ENCODE measurements at regions not wholly inside any gene's neighbourhood (a gene's known extent, or its start where the extent isn't known, plus 50 kb on each side); places are given as distances from the start of the nearest gene placed in this dataset.
A peak's percentile ranks its signal among the peaks of the same experiment; 100 is the strongest.
"Not testable (repeated sequence)": the region's sequence is repeated elsewhere in the genome, so short reads cannot be mapped to it uniquely, and the experiment has no call there.

DNA sequence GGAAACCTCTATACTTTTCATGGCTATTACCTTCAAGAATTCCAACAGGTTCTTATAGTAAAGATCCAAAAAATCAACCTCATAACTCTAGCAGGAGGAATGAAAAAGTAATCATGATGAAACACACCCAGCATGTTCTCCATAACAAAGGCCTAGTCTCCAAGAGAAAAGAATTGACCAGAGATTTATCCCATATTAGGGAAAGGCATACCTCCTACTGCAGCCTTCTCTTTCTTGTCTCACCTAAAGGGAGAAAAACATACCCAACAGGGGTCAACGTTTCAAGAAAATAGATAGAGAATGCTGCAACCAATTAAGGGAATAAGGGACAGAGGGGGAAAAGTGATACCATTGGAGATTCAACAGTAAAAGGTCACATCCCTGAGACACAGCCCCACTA lies 262.5 kb downstream of the FRK start:
- DNase-seq: no peak

DNA sequence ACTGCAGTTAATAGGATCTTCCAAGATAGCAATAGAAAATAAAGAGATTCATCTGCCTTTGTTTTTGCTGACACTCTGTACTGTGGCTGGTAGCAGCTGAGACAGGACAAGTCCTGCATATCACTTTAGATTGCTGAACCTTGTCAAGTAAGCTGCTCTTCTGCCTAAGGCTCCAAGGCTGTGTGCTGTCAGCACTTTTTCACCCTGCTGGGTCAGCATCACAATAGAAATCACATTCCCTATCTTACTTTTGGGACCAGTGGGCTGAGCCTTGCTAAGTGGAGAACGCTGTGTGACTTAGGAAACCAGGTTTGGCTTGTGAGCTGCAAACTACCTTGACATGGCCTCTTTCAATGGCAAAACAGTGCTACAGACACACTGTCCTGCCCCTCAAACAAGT lies 263.9 kb downstream of the FRK start:
- DNase-seq: no peak

DNA sequence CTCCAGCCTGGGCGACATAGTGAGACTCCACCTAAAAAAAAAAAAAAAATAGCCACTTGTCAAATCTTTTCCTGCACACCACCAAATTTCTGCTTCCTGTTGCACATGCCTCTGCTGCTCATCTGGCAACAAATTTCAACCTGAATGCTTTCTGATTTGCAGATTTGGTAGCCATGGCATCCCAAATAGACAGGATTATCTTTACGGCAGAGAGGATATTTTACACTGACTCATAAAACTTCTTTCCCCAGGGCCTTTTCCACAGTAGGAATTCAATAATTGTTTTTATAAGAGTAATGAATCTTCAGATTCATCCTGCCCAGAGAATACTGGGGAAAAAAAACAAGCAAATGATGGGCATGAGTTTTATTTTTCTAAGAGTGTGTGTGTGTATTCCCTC lies 264.6 kb downstream of the FRK start:
- DNase-seq: peak; percentile 8

DNA sequence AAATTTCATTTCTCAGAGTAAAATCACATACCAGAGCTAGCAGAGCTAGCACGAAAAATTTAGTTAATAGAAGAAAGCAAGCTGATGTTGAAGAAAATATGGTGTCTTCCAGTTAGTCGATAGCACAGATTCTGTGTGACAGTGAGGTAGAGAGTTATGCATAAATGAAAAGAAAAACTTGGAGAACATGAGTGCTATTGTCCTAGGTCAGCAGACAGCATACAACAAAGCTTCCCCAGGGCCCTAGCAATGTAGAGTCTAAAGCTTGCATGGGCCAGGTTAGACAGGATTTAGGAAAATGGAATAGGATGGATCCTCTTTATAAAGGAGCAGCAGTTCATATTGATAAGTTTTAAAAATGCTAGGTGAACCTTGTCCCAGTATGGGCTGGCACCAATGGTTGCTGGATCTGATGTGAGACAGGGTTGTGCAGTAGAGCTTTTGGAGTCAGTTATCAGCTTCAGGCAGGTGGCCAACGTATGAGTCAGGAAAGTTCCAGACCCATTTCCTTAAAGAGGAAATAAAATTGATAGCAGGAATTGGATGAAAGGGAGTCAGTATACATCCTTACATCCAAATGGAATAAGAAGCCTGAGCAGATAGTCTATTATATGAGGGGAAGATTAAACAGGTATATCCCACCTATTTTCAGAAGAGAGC lies 277.2 kb downstream of the FRK start:
- no peak for DNase-seq

DNA sequence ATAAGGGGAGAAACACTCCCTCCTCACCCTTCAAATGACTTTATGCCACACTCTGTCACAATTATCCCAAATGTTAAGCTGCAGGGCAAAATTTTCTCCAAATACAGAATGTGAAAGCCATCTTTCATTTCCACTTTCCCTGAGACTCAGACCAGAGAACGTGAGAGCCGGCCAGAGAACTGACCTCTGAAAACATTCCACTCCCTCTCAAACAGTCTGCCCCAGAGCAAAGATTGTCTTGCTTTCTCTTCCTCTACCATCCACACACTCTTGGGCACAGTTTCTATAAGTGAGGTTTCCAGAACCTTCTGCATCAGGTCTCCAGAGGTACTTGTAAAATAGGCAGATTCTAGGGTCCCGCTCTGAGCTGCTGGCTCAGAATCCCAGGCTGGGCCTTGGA lies 278.1 kb downstream of the FRK start:
- DNase-seq: no peak

DNA sequence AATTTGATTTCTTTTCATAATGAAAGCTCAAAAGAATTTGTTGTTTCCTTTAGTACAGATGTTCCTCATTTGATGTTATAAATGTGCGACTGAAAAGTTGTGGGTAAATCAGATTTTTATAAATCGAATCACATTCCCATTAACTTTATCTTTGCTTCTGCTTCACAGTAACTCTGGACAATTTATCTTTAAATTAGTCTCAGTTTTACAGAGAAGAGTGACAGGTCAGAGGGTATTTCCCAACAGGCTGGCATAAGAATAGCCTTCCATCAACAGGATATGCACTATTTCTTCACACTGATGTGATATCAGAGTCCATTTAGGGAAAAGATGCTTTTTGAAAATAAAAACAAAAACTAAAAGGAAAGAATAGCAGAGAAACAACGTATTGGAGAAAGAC lies 286.9 kb downstream of the FRK start:
- no peak for DNase-seq

DNA sequence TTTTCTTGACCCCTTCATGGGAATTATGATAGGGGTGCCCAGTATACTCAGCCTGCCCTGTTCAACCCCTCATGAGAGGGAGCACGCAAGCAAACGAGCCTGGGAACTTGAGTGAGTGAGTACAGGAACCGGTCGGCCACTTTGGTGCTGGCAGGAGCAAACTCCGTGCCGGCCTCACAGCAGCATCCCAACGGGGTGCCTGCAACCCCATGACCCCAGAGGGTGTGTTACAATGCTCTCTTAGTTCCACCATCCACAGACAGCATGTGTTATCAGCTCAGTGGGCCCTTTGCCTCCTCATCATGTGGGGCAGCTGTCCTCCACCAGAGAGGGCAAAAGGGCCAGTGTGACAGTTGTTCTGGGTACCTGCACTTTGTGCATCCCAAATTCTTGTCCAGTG lies 289.8 kb downstream of the FRK start:
- DNase-seq: no peak

DNA sequence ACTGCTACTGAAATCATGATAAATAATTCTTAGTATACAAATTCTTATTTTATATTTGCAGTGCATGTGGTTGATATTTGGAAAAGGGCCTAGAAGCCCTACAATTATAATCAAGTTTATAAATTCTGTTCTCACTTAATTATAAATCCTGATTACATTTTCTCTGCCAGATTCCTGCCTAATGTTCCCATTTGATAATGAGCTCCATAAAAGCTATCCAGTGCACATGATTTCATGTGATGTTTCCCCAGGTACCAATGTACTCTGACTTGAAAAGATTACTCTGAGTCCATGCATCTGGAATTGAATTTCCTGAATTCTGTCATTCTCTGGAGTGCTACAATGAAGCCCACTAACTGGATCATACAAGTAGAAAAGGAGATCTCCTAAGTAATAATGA lies 292.2 kb downstream of the FRK start:
- DNase-seq: no peak

DNA sequence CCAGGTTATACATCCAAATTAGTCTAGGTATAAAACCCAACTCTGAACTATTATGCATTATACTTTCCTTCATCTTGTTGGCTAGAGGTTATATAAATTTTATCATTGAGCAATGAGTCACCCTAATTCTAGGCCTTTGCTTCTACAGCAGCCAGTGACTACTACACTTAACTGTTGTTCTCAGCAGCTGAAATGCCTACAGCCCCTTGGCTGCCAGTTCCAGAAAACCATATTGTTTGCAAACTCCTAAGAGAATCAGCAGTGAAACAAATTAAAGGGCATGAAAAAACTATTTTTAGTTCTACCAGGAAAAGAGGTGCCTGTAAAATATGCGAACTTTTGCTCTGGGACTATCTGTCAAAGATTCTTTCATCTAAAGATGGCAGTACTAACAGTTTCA lies 292.8 kb downstream of the FRK start:
- no peak for DNase-seq

DNA sequence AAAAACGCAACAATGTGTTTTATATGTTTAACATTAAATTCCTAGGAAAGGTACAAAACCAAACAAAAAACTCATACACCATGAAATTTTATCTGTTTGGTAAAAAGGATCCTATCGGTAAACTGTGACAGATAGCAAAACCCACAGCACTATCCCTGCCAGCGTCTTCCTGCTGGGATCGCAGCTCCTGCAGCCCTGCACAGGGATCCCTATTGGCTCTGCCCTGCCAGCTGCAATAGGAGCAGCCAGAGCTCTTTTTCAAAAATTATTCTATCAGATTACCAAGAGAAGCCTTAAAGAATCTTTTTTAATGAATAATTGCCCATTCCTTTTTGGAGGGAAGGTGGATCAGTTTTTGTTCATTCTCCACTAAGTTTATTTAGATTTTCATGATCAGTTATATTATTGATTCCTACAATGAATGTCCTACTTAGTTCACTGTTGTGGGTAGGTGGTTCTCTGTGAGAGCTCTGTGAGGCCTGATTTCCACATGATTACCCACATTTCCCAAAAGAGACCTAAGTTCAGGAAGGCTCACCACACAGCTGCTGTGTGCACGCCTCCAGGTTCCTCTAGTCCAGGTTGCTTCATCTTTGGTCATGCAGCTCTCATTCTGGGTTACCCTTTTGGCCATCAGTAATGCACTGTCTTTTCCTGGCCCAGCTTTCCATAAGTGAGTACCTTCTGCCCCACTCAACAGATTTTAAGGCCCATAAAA lies 293.8 kb downstream of the FRK start:
- DNase-seq: no peak

DNA sequence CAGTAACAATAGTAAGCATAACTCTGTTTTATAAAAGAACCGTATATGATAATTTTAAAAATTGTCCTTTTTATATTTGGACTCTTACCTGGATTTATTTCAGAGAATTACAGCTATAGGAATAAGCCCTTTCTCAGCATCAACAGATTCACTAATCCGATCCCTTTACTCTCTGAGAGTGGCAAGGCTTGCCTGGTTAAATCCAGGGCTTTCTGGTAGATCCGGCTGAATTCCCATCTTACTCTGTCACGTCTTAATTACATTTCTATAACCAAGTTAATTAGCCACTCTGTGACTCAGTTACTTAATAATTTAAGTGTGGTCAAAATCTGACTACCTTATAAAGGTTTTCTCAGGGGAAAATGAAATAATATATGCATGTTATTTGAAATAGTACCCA lies 294.7 kb downstream of the FRK start:
- DNase-seq: no peak

DNA sequence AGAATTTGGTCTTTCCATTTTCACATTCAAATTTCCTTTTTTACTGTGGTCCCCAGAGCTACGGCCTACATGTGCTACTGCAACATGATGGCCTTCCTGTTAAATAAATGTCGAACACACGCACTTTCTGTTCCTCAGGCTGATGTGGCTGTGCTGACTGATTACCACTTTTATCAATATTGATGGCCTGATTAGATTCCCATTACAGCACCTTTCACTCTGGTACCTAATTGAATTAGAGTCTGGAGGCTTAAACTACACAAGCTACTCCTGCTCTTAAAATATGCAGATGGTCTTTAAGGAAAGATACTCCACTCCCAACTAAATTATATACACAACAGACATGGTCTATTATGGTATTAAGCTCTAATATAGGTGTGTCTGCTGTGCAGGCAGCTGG lies 301.6 kb downstream of the FRK start:
- no peak for DNase-seq

DNA sequence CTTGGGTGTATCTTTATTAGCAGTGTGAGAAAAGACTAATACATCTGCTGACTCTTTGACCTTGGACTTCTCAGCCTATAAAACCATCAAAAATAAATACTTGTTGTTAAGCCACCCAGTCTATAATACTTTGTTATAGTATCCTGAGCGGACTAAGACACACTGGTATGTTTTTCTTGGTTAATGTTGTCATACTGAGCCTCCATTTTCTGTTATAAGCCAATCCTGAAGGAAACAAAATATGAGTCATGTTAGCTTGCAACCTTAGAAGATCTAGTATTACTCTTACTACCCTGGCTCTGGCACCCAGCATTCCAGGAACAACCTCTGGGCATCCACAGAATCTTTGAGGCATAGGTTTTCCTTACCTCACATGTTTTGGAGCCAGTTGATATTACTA lies 307.2 kb downstream of the FRK start:
- DNase-seq: peak; percentile 34

DNA sequence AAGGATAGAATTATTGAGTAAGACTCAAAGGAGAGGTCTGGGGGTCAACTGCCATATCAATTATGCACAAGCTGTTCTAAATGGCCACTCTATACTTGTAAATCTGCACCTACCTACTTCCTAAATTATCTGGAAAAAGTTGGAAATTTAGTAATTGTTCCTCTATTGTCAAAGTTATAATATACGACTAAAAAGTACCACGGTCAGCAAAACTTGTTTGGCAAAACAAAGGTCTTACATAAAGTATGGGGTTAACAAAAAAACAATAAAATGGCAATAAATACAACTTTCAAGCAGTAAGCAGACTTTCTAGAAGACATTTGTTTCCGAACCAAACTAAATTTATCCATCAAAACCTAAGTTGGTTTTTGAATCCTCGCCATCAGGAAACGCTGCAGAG lies 309.7 kb downstream of the FRK start:
- DNase-seq: no peak

DNA sequence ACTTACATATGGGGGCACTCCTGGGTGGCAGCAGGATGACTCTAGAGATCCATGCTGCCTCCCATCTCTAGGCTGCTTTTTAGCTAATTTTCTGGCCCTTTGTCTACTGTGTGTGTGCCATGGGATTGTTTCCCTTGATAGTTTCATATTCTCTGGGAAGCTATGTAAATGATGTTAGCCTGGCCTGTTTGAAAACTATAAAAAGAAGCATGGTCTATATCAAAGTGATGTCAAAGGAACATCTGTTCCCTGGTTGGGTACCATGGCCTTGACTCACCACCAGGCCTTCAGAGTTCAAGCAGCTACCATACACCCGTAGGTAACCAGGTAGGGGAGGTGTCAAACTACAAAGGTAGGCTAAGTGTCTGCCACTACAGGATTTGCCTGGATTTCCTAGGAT lies 310.4 kb downstream of the FRK start:
- DNase-seq: no peak

DNA sequence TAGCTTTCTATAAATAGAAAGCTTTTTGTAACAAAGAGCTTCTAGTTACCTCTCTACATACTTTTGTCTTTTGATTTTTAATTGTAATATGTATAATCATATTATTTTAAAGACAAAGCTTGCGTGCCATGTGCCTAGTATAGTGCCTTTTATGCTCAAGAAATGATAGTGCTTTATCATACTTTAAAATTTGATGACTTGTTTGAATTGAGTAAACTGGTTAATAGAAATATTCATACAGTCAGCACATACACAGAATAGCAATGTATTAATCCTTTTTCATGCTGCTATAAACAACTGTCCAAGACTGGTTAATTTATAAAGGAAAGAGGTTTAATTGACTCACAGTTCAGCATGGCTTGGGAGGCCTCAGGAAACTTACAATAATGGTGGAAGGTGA lies 313.0 kb downstream of the FRK start:
- DNase-seq: no peak

DNA sequence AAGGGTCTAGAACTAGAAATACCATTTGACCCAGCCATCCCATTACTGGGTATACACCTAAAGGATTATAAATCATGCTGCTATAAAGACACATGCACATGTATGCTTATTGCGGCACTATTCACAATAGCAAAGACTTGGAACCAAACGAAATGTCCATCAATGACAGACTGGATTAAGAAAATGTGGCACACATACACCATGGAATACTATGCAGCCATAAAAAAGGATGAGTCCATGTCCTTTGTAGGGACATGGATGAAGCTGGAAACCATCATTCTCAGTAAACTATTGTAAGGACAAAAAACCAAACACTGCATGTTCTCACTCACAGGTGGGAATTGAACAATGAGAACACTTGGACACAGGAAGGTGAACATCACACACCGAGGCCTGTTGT lies 314.1 kb downstream of the FRK start:
- DNase-seq: not testable (repeated sequence)

DNA sequence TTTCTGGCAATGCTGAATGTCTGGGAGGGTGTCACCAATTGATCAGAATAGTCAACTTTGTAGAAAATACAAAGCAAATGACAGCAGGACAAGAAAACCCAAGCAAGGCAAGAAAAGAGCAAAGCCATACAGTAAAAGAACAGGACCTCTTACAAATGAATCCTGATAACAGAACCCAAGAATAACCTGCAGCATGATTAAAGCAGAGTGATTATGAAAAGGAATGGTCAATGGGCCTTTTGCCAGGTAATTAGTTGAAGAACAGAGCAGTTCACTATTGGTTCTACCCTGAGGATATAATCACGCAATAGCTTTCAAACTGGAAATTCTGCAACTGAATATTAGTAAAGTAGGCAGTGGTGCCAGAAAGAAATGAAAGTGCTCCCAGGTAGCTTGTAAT lies 319.8 kb downstream of the FRK start:
- DNase-seq: no peak

DNA sequence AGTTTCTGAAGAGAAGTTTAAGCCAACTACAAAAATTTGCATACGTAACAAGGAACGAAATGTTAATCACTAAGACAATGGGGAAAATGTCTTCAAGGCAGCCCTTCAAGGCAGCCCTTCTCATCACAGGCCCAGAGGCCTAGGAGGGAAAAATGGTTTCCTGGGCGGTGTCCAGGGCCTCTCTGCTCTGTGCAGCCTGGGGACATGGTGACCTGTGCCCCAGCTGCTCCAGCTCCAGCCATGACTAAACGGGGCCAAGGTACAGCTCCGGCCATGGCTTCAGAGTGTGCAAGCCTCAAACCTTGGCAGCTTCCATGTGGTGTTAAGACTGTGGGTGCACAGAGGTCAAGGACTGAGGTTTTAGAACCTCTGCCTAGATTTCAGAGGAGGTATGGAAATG lies 325.1 kb downstream of the FRK start:
- DNase-seq: no peak

DNA sequence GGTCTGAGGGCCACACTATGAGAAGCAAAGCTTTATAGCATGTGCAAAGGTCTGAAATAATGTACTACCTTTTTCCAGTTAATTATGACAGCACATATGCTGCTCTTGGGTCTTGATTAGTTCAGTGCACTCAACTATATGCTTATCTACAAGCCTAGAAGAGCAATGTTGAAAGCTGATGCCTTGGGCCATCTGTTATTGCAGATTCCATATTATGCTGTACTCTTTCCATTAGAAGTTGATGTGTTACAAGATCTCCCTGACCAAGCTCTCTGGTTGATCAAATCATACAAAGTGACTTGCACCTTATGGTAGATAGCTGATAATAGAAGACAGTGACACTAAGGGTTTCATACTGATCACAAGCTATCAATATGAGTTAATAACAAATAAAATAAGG lies 327.3 kb downstream of the FRK start:
- no peak for DNase-seq

DNA sequence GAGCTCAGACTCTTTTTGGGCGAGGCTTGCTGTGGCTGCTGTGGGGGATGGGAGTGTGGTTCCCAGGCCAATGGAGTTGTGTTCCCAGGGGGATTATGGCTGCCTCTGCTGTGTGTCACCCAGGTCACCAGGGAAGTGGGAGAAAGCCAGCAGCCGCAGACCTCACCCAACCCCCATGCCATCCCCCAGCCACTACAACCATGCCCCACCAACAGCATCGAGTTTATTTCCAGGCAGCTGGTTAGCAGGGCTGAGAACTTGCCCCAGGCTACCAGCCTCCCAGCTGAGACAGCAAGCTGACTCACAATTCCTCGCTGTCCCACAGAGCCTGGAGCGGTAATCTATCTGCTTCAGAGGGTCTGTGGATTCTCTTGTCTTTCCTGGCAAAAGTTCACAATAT lies 331.7 kb downstream of the FRK start:
- no peak for DNase-seq

DNA sequence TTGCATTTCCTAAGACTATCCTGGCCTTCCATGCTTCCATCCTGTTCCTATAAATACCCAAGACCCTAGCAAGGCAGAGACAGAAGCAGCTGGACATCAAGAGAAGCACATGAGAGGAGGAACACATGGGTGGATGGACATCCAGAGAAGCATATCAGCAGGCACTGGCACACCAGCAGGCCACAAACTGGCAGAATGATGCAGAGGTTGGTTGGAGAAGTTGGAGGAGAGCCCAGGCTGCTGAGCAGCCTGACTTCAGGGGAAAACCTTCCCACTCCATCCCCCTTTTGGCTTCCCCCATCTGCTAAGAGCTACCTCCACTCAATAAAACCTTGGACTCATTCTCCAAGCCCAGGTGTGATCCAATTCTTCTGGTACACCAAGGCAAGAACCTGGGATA lies 332.5 kb downstream of the FRK start:
- DNase-seq: no peak

DNA sequence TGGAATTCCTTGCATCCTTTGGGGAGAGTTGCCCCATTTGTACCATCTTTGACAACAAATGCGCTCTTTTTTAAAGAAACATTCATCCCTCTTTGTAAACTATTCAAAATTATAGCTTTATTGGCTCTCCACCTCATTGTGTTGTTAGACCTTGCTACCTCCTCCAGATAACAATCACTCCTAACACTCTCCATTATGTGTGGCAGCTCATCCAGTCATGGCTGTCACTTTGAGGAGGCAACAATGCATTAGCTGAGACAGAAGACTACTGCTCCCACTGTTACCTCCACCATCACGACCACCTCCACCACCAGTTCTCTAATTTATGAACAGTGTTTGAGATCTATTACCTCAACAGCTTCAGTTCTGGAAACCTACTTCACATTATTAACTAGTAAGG lies 339.1 kb downstream of the FRK start:
- no peak for DNase-seq

DNA sequence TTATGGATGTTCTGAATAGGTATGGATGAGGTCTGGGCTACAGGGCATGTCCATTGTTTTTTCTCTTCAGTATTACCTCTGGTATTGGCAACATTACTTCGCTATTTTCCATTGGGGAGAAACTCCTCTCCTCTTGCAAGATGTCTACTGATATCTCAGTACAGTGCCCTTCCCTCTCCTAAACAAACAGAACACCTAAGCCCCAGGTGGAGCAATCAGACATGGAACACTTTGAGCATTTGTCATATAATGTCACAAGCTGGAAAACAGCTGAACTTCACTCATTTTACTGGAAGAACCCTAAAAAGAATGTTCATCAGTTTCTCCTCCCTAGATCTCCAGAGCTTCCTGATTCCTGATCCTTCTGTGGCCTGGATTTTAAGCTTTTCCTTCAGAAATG lies 339.8 kb downstream of the FRK start:
- DNase-seq: no peak

DNA sequence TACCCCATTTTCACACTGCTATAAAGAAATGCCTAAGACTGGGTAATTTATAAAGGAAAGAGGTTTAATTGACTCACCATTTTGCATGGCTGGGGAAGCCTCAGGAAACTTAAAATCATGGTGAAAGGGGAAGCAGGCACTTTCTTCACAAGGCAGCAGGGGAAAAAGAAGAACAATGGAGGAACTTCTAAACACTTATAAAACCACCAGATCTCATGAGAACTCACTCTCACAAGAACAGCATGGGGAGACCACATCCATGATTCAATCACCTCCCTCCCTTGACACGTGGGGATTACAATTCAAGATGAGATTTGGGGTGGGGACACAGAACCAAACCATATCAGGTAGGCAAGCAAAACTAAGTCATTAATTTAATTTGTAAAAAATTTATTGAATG lies 343.2 kb downstream of the FRK start:
- no peak for DNase-seq

Data from kidney glomerular epithelial cell (primary cell).